ENCODE measurements at regions not wholly inside any gene's neighbourhood (a gene's known extent, or its start where the extent isn't known, plus 50 kb on each side); places are given as distances from the start of the nearest gene placed in this dataset.

GRCh38 chr18:34970106-34970505 lies 71.1 kb upstream of the MAPRE2 start:
- Histone ChIP-seq H3K36me3 (ENCODE audit: insufficient read depth, insufficient read length, low read length) (no peaks in the 10 kb centered on the region), H3K27me3 (ENCODE audit: insufficient read depth, insufficient read length) (peaks cover 9% of the 10 kb centered on the region), H3K9me3 (ENCODE audit: insufficient read depth, low read length) (no peaks in the 10 kb centered on the region), H3K4me3 (ENCODE audit: insufficient read length, low read depth) (no peak overlapping the region), H3K9ac (ENCODE audit: insufficient read length, low read depth) (no peak overlapping the region), H3K4me1 (ENCODE audit: insufficient read depth, insufficient read length) (no peaks in the 10 kb centered on the region)
- DNase-seq (ENCODE audit: low read depth, low spot score): no peak
- no peak for TF ChIP-seq SUZ12 (IDR thresholded peaks at IDR 0.05; ENCODE audit: extremely low read depth, insufficient read depth, insufficient read length)
- no peak for TF ChIP-seq YY1 (IDR thresholded peaks at IDR 0.05; ENCODE audit: insufficient read depth, insufficient read length)
- no peak for TF ChIP-seq ZNF274 (IDR thresholded peaks at IDR 0.05; ENCODE audit: low read depth, low read length)

GRCh38 chr18:34971313-34971712 lies 69.9 kb upstream of the MAPRE2 start:
- Histone ChIP-seq H3K9ac (ENCODE audit: insufficient read length, low read depth) (no peak overlapping the region), H3K36me3 (ENCODE audit: insufficient read depth, insufficient read length, low read length) (no peaks in the 10 kb centered on the region), H3K4me1 (ENCODE audit: insufficient read depth, insufficient read length) (no peaks in the 10 kb centered on the region), H3K4me3 (ENCODE audit: insufficient read length, low read depth) (no peak overlapping the region), H3K27me3 (ENCODE audit: insufficient read depth, insufficient read length) (peaks cover 22% of the 10 kb centered on the region), H3K9me3 (ENCODE audit: insufficient read depth, low read length) (no peaks in the 10 kb centered on the region)
- DNase-seq (ENCODE audit: low read depth, low spot score): no peak
- TF ChIP-seq SUZ12 (IDR thresholded peaks at IDR 0.05; ENCODE audit: extremely low read depth, insufficient read depth, insufficient read length) (no peak), YY1 (IDR thresholded peaks at IDR 0.05; ENCODE audit: insufficient read depth, insufficient read length) (no peak), ZNF274 (IDR thresholded peaks at IDR 0.05; ENCODE audit: low read depth, low read length) (no peak)

GRCh38 chr18:34972765-34973414 lies 68.3 kb upstream of the MAPRE2 start:
- H3K9ac ChIP-seq (ENCODE audit: insufficient read length, low read depth): no peak overlapping the region
- no peaks in the 10 kb centered on the region for H3K4me1 ChIP-seq (ENCODE audit: insufficient read depth, insufficient read length)
- no peaks in the 10 kb centered on the region for H3K36me3 ChIP-seq (ENCODE audit: insufficient read depth, insufficient read length, low read length)
- no peak overlapping the region for H3K4me3 ChIP-seq (ENCODE audit: insufficient read length, low read depth)
- TF ChIP-seq ZNF274 (IDR thresholded peaks at IDR 0.05; ENCODE audit: low read depth, low read length) (no peak), YY1 (IDR thresholded peaks at IDR 0.05; ENCODE audit: insufficient read depth, insufficient read length) (no peak), SUZ12 (IDR thresholded peaks at IDR 0.05; ENCODE audit: extremely low read depth, insufficient read depth, insufficient read length) (no peak)
- H3K9me3 ChIP-seq (ENCODE audit: insufficient read depth, low read length): no peaks in the 10 kb centered on the region
- peaks cover 37% of the 10 kb centered on the region for H3K27me3 ChIP-seq (ENCODE audit: insufficient read depth, insufficient read length)
- DNase-seq (ENCODE audit: low read depth, low spot score): no peak

- TF ChIP-seq SUZ12 (IDR thresholded peaks at IDR 0.05; ENCODE audit: extremely low read depth, insufficient read depth, insufficient read length): no peak
- TF ChIP-seq ZNF274 (IDR thresholded peaks at IDR 0.05; ENCODE audit: low read depth, low read length): no peak
- TF ChIP-seq YY1 (IDR thresholded peaks at IDR 0.05; ENCODE audit: insufficient read depth, insufficient read length): no peak
- no peaks in the 10 kb centered on the region for H3K9me3 ChIP-seq (ENCODE audit: insufficient read depth, low read length)
Observed at GRCh38 chr18:34976123-34976522, 65.1 kb upstream of the MAPRE2 start.

GRCh38 chr18:34976534-34976898 lies 64.7 kb upstream of the MAPRE2 start:
- TF ChIP-seq YY1 (IDR thresholded peaks at IDR 0.05; ENCODE audit: insufficient read depth, insufficient read length): no peak
- no peak for TF ChIP-seq SUZ12 (IDR thresholded peaks at IDR 0.05; ENCODE audit: extremely low read depth, insufficient read depth, insufficient read length)
- no peak for TF ChIP-seq ZNF274 (IDR thresholded peaks at IDR 0.05; ENCODE audit: low read depth, low read length)
- Histone ChIP-seq H3K4me1 (ENCODE audit: insufficient read depth, insufficient read length) (no peaks in the 10 kb centered on the region), H3K9ac (ENCODE audit: insufficient read length, low read depth) (no peak overlapping the region), H3K9me3 (ENCODE audit: insufficient read depth, low read length) (no peaks in the 10 kb centered on the region), H3K36me3 (ENCODE audit: insufficient read depth, insufficient read length, low read length) (no peaks in the 10 kb centered on the region), H3K4me3 (ENCODE audit: insufficient read length, low read depth) (peak overlapping the region; percentile 24), H3K27me3 (ENCODE audit: insufficient read depth, insufficient read length) (peaks cover 54% of the 10 kb centered on the region)
- no peak for DNase-seq (ENCODE audit: low read depth, low spot score)

More at GRCh38 chr18:34976123-34976522, 65.1 kb upstream of the MAPRE2 start:
- H3K36me3 ChIP-seq (ENCODE audit: insufficient read depth, insufficient read length, low read length): no peaks in the 10 kb centered on the region
- H3K4me3 ChIP-seq (ENCODE audit: insufficient read length, low read depth): no peak overlapping the region
- H3K4me1 ChIP-seq (ENCODE audit: insufficient read depth, insufficient read length): no peaks in the 10 kb centered on the region
- H3K9ac ChIP-seq (ENCODE audit: insufficient read length, low read depth): no peak overlapping the region
- H3K27me3 ChIP-seq (ENCODE audit: insufficient read depth, insufficient read length): peaks cover 54% of the 10 kb centered on the region
- DNase-seq (ENCODE audit: low read depth, low spot score): no peak

- Histone ChIP-seq H3K36me3 (ENCODE audit: insufficient read depth, insufficient read length, low read length) (no peaks in the 10 kb centered on the region), H3K27me3 (ENCODE audit: insufficient read depth, insufficient read length) (peaks cover 54% of the 10 kb centered on the region), H3K4me1 (ENCODE audit: insufficient read depth, insufficient read length) (no peaks in the 10 kb centered on the region), H3K4me3 (ENCODE audit: insufficient read length, low read depth) (peak overlapping the region; percentile 65), H3K9me3 (ENCODE audit: insufficient read depth, low read length) (no peaks in the 10 kb centered on the region), H3K9ac (ENCODE audit: insufficient read length, low read depth) (peak overlapping the region; percentile 42)
- TF ChIP-seq SUZ12 (IDR thresholded peaks at IDR 0.05; ENCODE audit: extremely low read depth, insufficient read depth, insufficient read length) (no peak), ZNF274 (IDR thresholded peaks at IDR 0.05; ENCODE audit: low read depth, low read length) (no peak), YY1 (IDR thresholded peaks at IDR 0.05; ENCODE audit: insufficient read depth, insufficient read length) (no peak)
- peak; percentile 32 for DNase-seq (ENCODE audit: low read depth, low spot score)
Observed at GRCh38 chr18:34976899-34977837, 64.0 kb upstream of the MAPRE2 start.

Data from NT2/D1 (cell line).